ENCODE measurements at regions not wholly inside any gene's neighbourhood (a gene's known extent, or its start where the extent isn't known, plus 50 kb on each side); places are given as distances from the start of the nearest gene placed in this dataset.

DNA sequence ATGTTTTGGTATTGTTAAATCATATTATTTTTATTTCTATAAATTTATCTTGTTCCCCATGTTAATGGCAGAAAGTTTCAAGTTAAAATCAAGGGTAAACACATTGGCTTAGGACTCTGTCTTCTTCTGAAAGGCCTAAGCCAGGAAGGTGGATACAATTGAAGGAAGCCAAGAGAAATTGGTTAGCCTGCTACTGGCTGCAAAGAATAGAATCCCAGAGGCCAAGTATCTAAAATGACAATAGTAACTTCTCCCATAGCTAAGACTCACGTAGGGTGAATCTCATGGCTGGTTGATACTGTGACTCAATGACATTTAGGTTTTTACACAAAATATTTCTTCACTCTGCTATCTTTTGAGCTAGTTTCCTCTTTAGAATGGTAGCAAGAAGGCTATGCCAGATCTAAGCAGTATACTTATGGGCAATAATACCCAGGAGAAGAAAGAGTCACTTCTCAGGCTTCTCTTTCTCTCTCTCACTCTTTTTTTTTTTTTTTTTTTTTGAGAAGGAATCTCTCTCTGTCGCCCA is 621.5 kb upstream of the TBL1XR1 start:
- TF ChIP-seq TAF1 (IDR thresholded peaks at IDR 0.05; ENCODE audit: borderline replicate concordance, insufficient read depth, low read length): no peak
- TF ChIP-seq FOXP2 (optimal IDR thresholded peaks at IDR 0.05; ENCODE audit: borderline replicate concordance, extremely low read depth, extremely low read length, insufficient read depth): no peak
- no peak for TF ChIP-seq POLR2AphosphoS5 (IDR thresholded peaks at IDR 0.05; ENCODE audit: low read depth, low read length)
- no peak for TF ChIP-seq SIN3A (IDR thresholded peaks at IDR 0.05; ENCODE audit: borderline replicate concordance, insufficient read depth, low read length)
- TF ChIP-seq, protein P1, sequence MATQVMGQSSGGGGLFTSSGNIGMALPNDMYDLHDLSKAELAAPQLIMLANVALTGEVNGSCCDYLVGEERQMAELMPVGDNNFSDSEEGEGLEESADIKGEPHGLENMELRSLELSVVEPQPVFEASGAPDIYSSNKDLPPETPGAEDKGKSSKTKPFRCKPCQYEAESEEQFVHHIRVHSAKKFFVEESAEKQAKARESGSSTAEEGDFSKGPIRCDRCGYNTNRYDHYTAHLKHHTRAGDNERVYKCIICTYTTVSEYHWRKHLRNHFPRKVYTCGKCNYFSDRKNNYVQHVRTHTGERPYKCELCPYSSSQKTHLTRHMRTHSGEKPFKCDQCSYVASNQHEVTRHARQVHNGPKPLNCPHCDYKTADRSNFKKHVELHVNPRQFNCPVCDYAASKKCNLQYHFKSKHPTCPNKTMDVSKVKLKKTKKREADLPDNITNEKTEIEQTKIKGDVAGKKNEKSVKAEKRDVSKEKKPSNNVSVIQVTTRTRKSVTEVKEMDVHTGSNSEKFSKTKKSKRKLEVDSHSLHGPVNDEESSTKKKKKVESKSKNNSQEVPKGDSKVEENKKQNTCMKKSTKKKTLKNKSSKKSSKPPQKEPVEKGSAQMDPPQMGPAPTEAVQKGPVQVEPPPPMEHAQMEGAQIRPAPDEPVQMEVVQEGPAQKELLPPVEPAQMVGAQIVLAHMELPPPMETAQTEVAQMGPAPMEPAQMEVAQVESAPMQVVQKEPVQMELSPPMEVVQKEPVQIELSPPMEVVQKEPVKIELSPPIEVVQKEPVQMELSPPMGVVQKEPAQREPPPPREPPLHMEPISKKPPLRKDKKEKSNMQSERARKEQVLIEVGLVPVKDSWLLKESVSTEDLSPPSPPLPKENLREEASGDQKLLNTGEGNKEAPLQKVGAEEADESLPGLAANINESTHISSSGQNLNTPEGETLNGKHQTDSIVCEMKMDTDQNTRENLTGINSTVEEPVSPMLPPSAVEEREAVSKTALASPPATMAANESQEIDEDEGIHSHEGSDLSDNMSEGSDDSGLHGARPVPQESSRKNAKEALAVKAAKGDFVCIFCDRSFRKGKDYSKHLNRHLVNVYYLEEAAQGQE (IDR thresholded peaks at IDR 0.05; ENCODE audit: insufficient read depth in 1 of 2, low read depth in 2 of 2, low read length in 2 of 2): no peak

DNA sequence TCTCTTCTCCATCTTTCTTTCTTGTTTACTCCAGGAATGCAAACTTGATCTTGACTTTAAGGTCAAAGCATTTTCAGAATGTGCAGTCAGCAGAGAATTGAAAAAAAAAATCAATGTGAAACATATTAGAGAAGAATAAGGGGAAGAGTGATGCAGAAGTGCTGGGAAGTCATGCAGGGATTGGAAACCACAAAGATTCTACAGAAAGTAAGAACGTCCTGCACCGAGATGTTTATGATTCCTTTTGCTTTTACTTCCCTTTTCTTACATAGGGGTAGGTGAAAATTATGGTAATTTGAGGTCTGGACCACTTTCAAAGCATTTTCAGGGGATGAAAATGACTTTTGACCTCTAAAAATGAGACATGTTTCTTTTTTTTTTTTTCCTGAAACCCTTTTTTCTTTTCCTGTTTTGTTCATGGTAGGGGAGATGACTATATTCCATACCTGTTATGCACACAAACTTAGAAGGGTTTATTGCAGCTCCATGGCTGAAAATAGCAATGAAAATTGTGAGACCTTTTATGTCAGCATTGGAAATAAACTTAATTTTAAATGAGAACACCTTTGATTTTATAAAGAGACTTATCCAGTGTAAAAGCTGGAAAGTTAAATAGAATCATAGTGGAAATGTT is 623.5 kb upstream of the TBL1XR1 start:
- TF ChIP-seq POLR2AphosphoS5 (IDR thresholded peaks at IDR 0.05; ENCODE audit: low read depth, low read length) (no peak), FOXP2 (optimal IDR thresholded peaks at IDR 0.05; ENCODE audit: borderline replicate concordance, extremely low read depth, extremely low read length, insufficient read depth) (no peak), TAF1 (IDR thresholded peaks at IDR 0.05; ENCODE audit: borderline replicate concordance, insufficient read depth, low read length) (no peak), SIN3A (IDR thresholded peaks at IDR 0.05; ENCODE audit: borderline replicate concordance, insufficient read depth, low read length) (no peak)
- TF ChIP-seq, protein P1 (IDR thresholded peaks at IDR 0.05; ENCODE audit: insufficient read depth in 1 of 2, low read depth in 2 of 2, low read length in 2 of 2): no peak

DNA sequence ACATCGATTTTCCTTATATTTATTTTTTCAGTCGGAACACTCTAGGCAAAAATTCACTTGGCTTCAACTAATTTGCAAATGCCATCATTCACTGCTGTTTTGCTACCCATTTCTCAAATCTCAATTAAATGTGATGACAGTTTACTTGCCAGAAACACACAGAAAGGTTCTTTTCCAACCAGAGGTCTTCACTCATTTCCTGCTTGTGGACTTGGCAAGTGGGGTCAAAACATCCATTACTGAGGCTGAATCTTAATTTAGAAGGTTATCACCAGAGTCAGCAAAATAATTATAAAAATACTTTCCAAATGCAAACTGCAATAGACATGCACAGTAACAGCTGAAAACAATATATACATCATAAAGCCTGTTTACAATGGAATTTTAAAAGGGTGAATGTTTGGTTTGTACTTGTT is 625.4 kb upstream of the TBL1XR1 start:
- TF ChIP-seq POLR2AphosphoS5 (IDR thresholded peaks at IDR 0.05; ENCODE audit: low read depth, low read length) (no peak), SIN3A (IDR thresholded peaks at IDR 0.05; ENCODE audit: borderline replicate concordance, insufficient read depth, low read length) (no peak), TAF1 (IDR thresholded peaks at IDR 0.05; ENCODE audit: borderline replicate concordance, insufficient read depth, low read length) (no peak), FOXP2 (optimal IDR thresholded peaks at IDR 0.05; ENCODE audit: borderline replicate concordance, extremely low read depth, extremely low read length, insufficient read depth) (no peak)
- TF ChIP-seq, protein P1 (IDR thresholded peaks at IDR 0.05; ENCODE audit: insufficient read depth in 1 of 2, low read depth in 2 of 2, low read length in 2 of 2): no peak

DNA sequence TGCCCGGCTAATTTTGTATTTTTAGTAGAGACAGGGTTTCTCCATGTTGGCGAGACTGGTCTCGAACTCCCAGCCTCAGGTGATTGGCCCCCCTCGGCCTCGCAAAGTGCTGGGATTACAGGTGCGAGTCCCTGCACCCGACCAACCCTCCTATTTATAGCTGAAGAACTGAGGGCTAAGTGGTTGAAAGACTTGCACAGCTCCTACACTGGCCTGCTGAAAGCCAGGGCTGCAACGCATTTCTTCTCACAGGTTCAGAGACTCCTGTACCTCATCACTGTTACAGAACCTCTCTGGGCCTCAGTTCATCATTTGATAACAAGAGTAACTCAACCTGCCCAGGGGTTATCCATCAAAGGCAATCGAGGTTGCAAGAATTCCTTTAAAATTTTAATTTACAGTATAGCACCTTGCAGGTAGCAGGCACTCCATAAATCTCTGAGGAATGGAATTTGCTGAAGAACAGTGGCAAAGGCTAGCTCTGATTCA is 626.5 kb upstream of the TBL1XR1 start:
- TF ChIP-seq TAF1 (IDR thresholded peaks at IDR 0.05; ENCODE audit: borderline replicate concordance, insufficient read depth, low read length): no peak
- no peak for TF ChIP-seq SIN3A (IDR thresholded peaks at IDR 0.05; ENCODE audit: borderline replicate concordance, insufficient read depth, low read length)
- no peak for TF ChIP-seq FOXP2 (optimal IDR thresholded peaks at IDR 0.05; ENCODE audit: borderline replicate concordance, extremely low read depth, extremely low read length, insufficient read depth)
- TF ChIP-seq, protein P1 (IDR thresholded peaks at IDR 0.05; ENCODE audit: insufficient read depth in 1 of 2, low read depth in 2 of 2, low read length in 2 of 2): no peak
- TF ChIP-seq POLR2AphosphoS5 (IDR thresholded peaks at IDR 0.05; ENCODE audit: low read depth, low read length): no peak
